Spleen (tissue), 7 donors: ENCODE measurements at regions not wholly inside any gene's neighbourhood (a gene's known extent, or its start where the extent isn't known, plus 50 kb on each side); places are given as distances from the start of the nearest gene placed in this dataset.

Source experiments
- POLR2A ChIP-seq, 3 donors: fragments of 450-650 bp; IDR thresholded peaks; one replicate each; pipeline ENCODE4 v1.5.1; 2017; ENCODE audit warnings: antibody characterized with exemption in 3 of 3, mild to moderate bottlenecking in 1 of 3
- TF ChIP-seq, protein P1 (sequence below), 11 experiments: fragments of 200-600 bp in 7 of 11; fragments of 450-650 bp in 4 of 11; sonication (generic) in 4 of 11; IDR thresholded peaks in 8 of 11; conservative IDR thresholded peaks in 3 of 11; 1 replicate in 7 of 11; 2 replicates in 4 of 11; pipeline versions ENCODE4 v1.4.0 to v1.8.0; 2016 to 2021; ENCODE audit warnings: antibody characterized with exemption in 11 of 11, inconsistent platforms in 4 of 11, mild to moderate bottlenecking in 1 of 11
- donor health status: DM: no; HTN: no; CAD: no; lungs with moderate emphysema.
- donor health status: DM: no; HTN: no; CAD: no.
- donor health status: DM: no; HTN: no; CAD: no.

GRCh38 chr4:41349021-41349420, 92.3 kb downstream of the UCHL1 start:
- TF ChIP-seq, protein P1, sequence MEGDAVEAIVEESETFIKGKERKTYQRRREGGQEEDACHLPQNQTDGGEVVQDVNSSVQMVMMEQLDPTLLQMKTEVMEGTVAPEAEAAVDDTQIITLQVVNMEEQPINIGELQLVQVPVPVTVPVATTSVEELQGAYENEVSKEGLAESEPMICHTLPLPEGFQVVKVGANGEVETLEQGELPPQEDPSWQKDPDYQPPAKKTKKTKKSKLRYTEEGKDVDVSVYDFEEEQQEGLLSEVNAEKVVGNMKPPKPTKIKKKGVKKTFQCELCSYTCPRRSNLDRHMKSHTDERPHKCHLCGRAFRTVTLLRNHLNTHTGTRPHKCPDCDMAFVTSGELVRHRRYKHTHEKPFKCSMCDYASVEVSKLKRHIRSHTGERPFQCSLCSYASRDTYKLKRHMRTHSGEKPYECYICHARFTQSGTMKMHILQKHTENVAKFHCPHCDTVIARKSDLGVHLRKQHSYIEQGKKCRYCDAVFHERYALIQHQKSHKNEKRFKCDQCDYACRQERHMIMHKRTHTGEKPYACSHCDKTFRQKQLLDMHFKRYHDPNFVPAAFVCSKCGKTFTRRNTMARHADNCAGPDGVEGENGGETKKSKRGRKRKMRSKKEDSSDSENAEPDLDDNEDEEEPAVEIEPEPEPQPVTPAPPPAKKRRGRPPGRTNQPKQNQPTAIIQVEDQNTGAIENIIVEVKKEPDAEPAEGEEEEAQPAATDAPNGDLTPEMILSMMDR (IDR thresholded peaks at IDR 0.05 in 8 of 11, conservative IDR thresholded peaks at IDR 0.05 in 3 of 11) = no peak
- no peak for TF ChIP-seq POLR2A (IDR thresholded peaks at IDR 0.05)
